Activated CD4-positive, alpha-beta T cell treated with anti-CD3 and anti-CD28 coated beads, Interleukin-2, Interleukin-6, amounts not matched to agents 100 ng/mL and 50 ng/mL, durations not matched to agents 16 hours and 8 hours (primary cell): ENCODE measurements at regions not wholly inside any gene's neighbourhood (a gene's known extent, or its start where the extent isn't known, plus 50 kb on each side); places are given as distances from the start of the nearest gene placed in this dataset.
"Not testable (repeated sequence)": the region's sequence is repeated elsewhere in the genome, so short reads cannot be mapped to it uniquely, and the experiment has no call there.

Experiments
- DNase-seq: peaks from one replicate; pipeline ENCODE4 v3.0.0-alpha.2; 2020

- no peak for DNase-seq
Measured at GRCh38 chr13:107643615-107644014, 571.7 kb downstream of the LIG4 start.

- no peak for DNase-seq
Measured at GRCh38 chr13:107642831-107643230, 572.5 kb downstream of the LIG4 start.

GRCh38 chr13:107641574-107641973, 573.8 kb downstream of the LIG4 start:
- no peak for DNase-seq

GRCh38 chr13:107625648-107626047, 589.7 kb downstream of the LIG4 start:
- no peak for DNase-seq

GRCh38 chr13:107617527-107617926, 597.8 kb downstream of the LIG4 start:
- DNase-seq = no peak

- no peak for DNase-seq
Measured at GRCh38 chr13:107612376-107612775, 603.0 kb downstream of the LIG4 start.

- no peak for DNase-seq
Measured at GRCh38 chr13:107608736-107609135, 606.6 kb downstream of the LIG4 start.

- DNase-seq = no peak
Measured at GRCh38 chr13:107600971-107601370, 614.4 kb downstream of the LIG4 start.

- DNase-seq = not testable (repeated sequence)
Measured at GRCh38 chr13:107596306-107596705, 619.0 kb downstream of the LIG4 start.

- DNase-seq = no peak
Measured at GRCh38 chr13:107590556-107590955, 624.8 kb downstream of the LIG4 start.

GRCh38 chr13:107587681-107588080, 627.7 kb downstream of the LIG4 start:
- no peak for DNase-seq

- no peak for DNase-seq
Measured at GRCh38 chr13:107586216-107586615, 629.1 kb downstream of the LIG4 start.

- no peak for DNase-seq
Measured at GRCh38 chr13:107585469-107586180, 629.7 kb downstream of the LIG4 start.

GRCh38 chr13:107582171-107582570, 633.2 kb downstream of the LIG4 start:
- no peak for DNase-seq

GRCh38 chr13:107580741-107581412, 634.5 kb downstream of the LIG4 start:
- DNase-seq = no peak

- no peak for DNase-seq
Measured at GRCh38 chr13:107576430-107576829, 638.9 kb downstream of the LIG4 start.

- no peak for DNase-seq
Measured at GRCh38 chr13:107574517-107575210, 640.7 kb downstream of the LIG4 start.

- no peak for DNase-seq
Measured at GRCh38 chr13:107573184-107573583, 642.2 kb downstream of the LIG4 start.

GRCh38 chr13:107572156-107572555, 643.2 kb downstream of the LIG4 start:
- no peak for DNase-seq

- no peak for DNase-seq
Measured at GRCh38 chr13:107568181-107568580, 647.2 kb downstream of the LIG4 start.

- DNase-seq = no peak
Measured at GRCh38 chr13:107563099-107563925, 652.0 kb downstream of the LIG4 start.

- DNase-seq = no peak
Measured at GRCh38 chr13:107562203-107562602, 653.1 kb downstream of the LIG4 start.

- DNase-seq = no peak
Measured at GRCh38 chr13:107554460-107554859, 660.9 kb downstream of the LIG4 start.
